ENCODE measurements at regions not wholly inside any gene's neighbourhood (a gene's known extent, or its start where the extent isn't known, plus 50 kb on each side); places are given as distances from the start of the nearest gene placed in this dataset.

DNA sequence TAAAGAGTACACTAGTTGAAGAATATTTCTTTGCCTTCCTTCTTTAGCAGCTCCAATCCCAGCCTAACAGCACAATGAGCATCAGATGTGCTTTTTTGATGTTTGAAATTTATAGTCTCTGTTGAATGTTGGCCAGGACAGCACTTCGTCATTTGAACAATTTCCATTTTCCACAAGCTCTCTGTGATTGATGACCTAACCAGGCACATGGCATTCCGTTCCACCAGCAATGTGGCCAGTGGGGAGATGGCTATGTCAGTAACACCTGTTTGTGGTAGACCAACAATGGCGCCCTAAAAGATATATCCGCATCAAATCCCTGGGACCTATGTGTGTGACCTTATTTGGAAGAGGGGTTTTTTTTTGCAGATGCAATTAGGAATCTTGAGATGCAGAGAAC is 66.8 kb downstream of the PALM2AKAP2 start:
- H3K4me1 ChIP-seq (ENCODE audit: insufficient read depth, low read length) = no peaks in the 10 kb centered on the region
- H3K27me3 ChIP-seq (ENCODE audit: control insufficient read depth in 1 of 2, insufficient read depth in 2 of 2, low read length in 2 of 2) = no peaks in the 10 kb centered on the region
- H3K9ac ChIP-seq (ENCODE audit: insufficient read depth, low read depth, low read length) = no peak overlapping the region
- in situ Hi-C loops (cut with HindIII; ENCODE audit: extremely low pct_ligation_motif_present, low pct_unique_long_range_greater_than_20kb) (no loop called here), intact Hi-C loops (cut with micrococcal nuclease; ENCODE audit: unreplicated experiment) (no loop called here)
- BruUV-seq (replicated peaks) = no TSS peak
- H3K4me3 ChIP-seq (replicated peaks in 1 of 3; ENCODE audit: insufficient read depth in 1 of 3, low read depth in 2 of 3, low read length in 3 of 3) = no peak overlapping the region
- no peaks in the 10 kb centered on the region for H3K36me3 ChIP-seq (replicated peaks in 1 of 2; ENCODE audit: control insufficient read depth in 1 of 2, insufficient read depth in 2 of 2, low read length in 2 of 2)
- WGBS (ENCODE audit: low lambda C conversion rate) = 70% methylated on average over 4 of the region's 4 CpGs
- ATAC-seq (no peak), FAIRE-seq (no peak), DNase-seq (ENCODE audit: low spot score) (no peak)
- H3K79me2 ChIP-seq (ENCODE audit: insufficient read depth, low read length) = no peaks in the 10 kb centered on the region
- TF ChIP-seq XBP1 (CRISPR knock-in tag; IDR thresholded peaks at IDR 0.05) = no peak
- no peak for TF ChIP-seq ZNF264 (CRISPR knock-in tag; IDR thresholded peaks at IDR 0.05)
- TF ChIP-seq, protein P1, sequence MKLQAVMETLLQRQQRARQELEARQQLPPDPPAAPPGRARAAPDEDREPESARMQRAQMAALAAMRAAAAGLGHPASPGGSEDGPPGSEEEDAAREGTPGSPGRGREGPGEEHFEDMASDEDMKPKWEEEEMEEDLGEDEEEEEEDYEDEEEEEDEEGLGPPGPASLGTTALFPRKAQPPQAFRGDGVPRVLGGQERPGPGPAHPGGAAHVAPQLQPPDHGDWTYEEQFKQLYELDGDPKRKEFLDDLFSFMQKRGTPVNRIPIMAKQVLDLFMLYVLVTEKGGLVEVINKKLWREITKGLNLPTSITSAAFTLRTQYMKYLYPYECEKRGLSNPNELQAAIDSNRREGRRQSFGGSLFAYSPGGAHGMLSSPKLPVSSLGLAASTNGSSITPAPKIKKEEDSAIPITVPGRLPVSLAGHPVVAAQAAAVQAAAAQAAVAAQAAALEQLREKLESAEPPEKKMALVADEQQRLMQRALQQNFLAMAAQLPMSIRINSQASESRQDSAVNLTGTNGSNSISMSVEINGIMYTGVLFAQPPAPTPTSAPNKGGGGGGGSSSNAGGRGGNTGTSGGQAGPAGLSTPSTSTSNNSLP (IDR thresholded peaks at IDR 0.05; ENCODE audit: low read depth, low read length) = no peak
- TF ChIP-seq ZNF678 (CRISPR knock-in tag; IDR thresholded peaks at IDR 0.05) = no peak
- no peak for TF ChIP-seq ZNF33B (CRISPR knock-in tag; IDR thresholded peaks at IDR 0.05)
- no peak for TF ChIP-seq MEIS2 (CRISPR knock-in tag; IDR thresholded peaks at IDR 0.05)
- TF ChIP-seq, protein P2, sequence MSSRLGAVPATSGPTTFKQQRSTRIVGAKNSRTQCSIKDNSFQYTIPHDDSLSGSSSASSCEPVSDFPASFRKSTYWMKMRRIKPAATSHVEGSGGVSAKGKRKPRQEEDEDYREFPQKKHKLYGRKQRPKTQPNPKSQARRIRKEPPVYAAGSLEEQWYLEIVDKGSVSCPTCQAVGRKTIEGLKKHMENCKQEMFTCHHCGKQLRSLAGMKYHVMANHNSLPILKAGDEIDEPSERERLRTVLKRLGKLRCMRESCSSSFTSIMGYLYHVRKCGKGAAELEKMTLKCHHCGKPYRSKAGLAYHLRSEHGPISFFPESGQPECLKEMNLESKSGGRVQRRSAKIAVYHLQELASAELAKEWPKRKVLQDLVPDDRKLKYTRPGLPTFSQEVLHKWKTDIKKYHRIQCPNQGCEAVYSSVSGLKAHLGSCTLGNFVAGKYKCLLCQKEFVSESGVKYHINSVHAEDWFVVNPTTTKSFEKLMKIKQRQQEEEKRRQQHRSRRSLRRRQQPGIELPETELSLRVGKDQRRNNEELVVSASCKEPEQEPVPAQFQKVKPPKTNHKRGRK (CRISPR knock-in tag; IDR thresholded peaks at IDR 0.05) = no peak
- no peak for TF ChIP-seq ZNF780A (CRISPR knock-in tag; IDR thresholded peaks at IDR 0.05)
- no peak for TF ChIP-seq ZKSCAN5 (CRISPR knock-in tag; IDR thresholded peaks at IDR 0.05)
- H4K20me1 ChIP-seq (ENCODE audit: insufficient read depth, low read length) = no peaks in the 10 kb centered on the region
- no peak overlapping the region for H2AFZ ChIP-seq (ENCODE audit: low read length)
- H3K27ac ChIP-seq (ENCODE audit: extremely low read length, insufficient read depth, low read length) = no peak overlapping the region
- H3K4me2 ChIP-seq (ENCODE audit: low read depth, low read length) = no peak overlapping the region
- ChIA-PET CTCF (ENCODE audit: low intra/inter-chr PET ratio, low total read pairs) (no interaction called here), POLR2A (no interaction called here)
- H3K9me3 ChIP-seq (ENCODE audit: low read length) = no peaks in the 10 kb centered on the region
